ENCODE measurements at regions not wholly inside any gene's neighbourhood (a gene's known extent, or its start where the extent isn't known, plus 50 kb on each side); places are given as distances from the start of the nearest gene placed in this dataset.

DNA sequence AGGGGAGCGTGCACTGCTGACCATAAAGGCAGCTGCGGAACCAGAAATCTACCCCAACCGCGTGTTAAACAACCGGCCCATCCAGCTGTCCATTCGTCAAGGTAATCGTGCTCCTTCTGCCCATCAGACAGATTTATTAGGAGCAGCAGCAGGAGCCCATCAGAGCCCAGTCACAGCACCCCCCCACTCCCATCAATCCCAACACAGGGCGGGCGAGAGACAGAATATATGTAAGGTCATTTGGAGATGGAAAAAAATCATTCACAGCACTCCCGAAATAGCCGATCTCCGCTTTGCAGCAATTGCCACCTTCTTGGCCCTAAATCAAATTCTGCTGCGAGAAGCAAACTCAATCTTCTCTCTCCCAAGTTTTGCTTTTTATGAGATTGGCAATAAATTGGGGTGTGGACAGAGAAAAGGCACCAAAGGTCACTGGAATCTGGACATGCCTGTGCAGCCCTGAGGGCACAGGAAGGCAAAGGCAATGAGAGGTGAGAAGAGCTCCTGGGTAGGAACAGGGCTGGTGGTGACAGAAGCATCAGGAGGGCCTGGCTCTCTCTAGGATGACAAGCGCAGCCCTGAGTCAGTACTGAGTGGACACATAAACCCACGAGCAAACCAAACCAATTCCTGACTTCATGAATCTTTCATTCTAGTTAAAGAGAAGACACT lies 145.0 kb upstream of the ZMIZ1 start:
- no peak for DNase-seq (ENCODE audit: low spot score)

DNA sequence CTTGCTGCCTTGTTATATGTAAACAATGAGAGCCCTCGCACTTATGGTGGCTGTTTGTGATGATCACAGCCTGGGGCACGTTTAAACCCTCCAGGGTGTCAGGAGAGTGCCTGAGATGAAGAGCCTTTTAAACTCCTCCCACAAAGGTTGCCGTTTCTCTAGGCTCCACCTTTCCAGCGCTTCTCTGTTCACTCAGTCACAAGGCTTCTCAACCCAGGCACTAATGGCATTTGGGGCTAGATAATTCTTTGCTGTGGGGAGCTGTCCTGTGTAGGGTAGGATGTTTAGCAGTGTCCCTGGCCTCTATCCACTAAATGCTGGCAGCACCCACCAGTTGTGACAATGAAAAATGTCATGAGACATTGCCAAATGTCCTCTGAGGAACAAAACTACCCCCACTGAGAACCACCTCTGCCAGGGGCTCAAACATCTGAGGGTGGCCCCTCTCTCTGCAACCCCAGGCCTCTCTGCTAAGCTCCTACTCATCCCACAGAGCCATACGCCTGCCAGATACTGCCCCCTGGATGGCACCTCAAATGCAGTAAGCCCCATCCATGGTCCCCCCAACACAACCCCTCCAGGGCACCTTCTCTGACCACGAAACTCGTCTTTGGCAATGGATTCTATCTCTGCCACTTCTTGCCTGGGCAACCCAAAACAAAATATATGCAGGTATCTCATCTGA lies 144.3 kb upstream of the ZMIZ1 start:
- DNase-seq (ENCODE audit: low spot score): no peak

- no peak for DNase-seq (ENCODE audit: low spot score)
These were observed 143.5 kb upstream of the ZMIZ1 start for GRCh38 chr10:78925275-78925674.

DNA sequence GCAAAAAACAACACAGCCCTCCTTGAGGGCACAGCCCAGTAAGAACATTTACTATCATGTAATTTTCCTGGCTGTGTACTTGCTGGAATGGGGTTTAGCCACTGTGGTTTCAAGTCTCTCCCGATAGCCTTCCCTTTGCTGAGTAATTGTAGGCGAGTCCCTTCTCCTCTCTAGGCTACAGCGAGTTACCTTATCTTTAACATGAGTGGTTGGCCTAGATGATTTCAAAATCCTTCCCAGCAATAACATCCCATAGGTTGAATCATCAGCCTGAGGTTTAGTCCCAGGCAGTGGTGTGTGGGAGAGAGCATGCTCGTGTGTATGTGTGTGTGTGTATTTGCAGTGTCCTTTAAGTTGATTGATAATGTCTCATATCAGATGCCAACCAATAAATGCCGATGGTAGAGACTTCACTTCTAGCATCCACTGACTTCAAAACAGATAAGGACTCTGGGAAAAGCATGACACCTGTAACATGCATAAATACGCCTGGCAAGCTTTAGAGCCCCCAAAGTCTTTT lies 142.9 kb upstream of the ZMIZ1 start:
- DNase-seq (ENCODE audit: low spot score): no peak

- no peak for DNase-seq (ENCODE audit: low spot score)
These were observed 141.3 kb upstream of the ZMIZ1 start for GRCh38 chr10:78927257-78927995.

GRCh38 chr10:78928330-78928729 lies 140.4 kb upstream of the ZMIZ1 start:
- no peak for DNase-seq (ENCODE audit: low spot score)

- DNase-seq (ENCODE audit: low spot score): no peak
These were observed 139.2 kb upstream of the ZMIZ1 start for GRCh38 chr10:78929541-78929940.

DNA sequence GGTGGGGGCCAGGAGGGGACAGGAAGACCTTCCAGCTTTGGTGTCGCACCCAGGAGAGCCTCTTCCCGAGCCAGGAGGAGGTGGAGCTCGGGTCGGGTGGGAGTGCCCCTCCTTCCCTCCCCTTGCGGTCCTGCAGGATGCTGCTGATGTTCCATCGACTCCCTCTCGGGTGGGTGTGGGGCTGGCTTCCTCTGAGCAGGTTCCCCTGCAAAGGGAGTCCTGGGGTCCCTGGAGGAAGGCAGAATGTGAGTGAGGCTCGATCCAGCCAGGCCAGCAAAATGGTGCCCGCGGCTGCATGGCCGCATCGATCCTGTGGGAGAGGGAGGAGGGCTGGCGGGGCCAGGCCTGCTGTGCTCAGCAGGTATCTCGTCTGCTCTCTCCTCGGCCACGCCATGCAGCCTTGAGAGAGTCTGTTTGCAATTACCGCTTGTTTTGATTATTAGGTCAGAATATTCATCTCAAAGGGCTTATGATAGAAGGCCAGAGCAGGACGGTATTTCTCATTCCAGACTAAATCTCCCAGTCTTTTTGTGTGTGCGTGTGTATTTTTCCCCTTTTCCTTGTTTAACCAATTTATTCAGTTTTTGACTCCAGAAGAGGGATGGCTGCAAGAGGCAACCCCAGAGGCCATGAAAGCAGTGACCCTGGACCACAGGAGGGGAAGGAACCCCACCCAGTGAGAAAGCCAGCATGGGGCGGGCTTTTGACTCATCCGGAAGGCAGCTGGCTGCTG lies 137.3 kb upstream of the ZMIZ1 start:
- DNase-seq (ENCODE audit: low spot score): no peak

DNA sequence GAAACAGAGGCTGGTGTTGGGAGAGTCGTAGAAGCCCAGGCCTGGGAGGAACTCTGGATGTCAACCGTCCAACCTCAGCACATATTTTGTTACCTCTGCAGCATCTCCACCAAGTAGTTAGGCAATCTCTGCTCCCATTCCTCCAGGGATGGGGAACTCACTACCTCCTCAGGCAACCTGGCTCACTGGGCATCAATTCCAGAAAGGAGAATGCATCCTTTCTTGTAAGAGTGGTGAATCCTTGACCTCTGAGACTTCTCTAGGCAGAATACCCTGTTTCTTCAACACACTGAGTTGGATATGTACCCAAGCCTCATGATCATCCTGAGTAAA lies 136.7 kb upstream of the ZMIZ1 start:
- DNase-seq (ENCODE audit: low spot score): no peak

DNA sequence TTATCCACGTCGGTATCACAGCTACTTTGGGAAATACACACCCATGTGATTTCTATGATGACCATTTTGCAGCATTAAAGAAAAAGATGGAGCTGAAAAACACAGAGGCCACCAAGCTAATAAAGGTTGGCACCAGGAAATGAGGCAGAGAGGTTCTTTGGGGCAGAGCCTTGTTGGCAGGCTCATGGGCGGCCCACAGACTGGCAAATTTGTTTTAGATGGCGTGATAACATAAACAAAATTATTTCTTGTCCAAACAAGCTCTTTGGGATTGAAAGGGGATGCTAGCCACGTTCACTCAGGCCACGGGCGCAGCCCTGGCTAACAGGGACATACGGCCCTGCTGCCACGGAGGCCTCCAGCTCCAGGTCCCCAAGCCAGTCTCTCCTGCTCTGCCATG lies 135.9 kb upstream of the ZMIZ1 start:
- DNase-seq (ENCODE audit: low spot score): no peak

DNA sequence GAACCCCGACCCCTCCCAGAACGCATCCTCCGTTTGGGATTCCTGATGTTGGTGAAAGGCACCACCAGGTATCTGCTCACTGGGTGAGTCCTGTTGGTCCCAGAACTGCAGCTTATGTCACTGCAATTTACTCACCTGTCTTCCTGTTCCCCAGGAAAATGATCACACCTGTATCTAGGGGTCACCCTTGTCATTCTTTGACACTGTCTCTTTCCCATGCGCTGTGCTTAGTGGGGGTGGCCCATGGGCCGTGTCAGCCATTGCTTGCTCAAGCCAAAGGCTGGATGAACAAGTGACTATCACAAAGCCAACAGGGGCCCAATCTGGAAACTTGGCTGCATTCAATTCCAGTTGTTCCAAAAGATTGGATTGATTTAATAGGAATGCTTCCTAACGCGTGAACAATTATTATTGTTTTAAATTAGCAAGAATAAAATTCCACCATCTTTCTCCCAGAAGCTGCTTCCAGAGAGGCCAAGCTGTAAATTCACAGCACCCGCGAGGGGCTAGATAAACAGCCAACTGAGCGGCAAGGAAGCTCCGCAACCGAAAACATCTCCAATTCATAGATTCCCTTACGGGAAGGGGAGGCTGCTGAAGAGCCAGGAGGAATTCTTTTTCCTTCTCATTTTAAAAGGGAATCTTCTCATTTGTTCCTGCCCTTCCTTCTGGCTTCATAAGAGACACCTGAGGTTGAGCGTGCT lies 134.8 kb upstream of the ZMIZ1 start:
- DNase-seq (ENCODE audit: low spot score): no peak

DNA sequence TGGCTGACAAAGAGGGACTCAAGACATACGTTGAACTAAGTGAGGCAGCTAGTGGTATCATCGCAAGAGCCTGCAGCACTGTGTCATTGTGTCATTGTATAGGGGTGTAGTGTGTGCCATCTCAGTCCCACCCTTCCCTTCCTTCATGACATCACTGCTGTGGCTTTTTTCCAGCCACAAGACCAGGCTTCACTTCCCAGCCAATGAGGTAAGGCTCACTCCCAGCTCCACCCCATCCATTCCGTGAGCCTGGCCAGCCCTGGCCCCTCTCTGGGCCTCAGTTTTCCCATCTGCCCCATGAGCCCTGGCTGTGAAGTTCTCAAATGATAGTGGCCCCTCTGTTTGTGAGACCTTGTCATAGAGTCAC lies 134.3 kb upstream of the ZMIZ1 start:
- DNase-seq (ENCODE audit: low spot score): no peak

GRCh38 chr10:78934994-78935602 lies 133.7 kb upstream of the ZMIZ1 start:
- DNase-seq (ENCODE audit: low spot score): no peak

- no peak for DNase-seq (ENCODE audit: low spot score)
These were observed 132.9 kb upstream of the ZMIZ1 start for GRCh38 chr10:78935697-78936407.

DNA sequence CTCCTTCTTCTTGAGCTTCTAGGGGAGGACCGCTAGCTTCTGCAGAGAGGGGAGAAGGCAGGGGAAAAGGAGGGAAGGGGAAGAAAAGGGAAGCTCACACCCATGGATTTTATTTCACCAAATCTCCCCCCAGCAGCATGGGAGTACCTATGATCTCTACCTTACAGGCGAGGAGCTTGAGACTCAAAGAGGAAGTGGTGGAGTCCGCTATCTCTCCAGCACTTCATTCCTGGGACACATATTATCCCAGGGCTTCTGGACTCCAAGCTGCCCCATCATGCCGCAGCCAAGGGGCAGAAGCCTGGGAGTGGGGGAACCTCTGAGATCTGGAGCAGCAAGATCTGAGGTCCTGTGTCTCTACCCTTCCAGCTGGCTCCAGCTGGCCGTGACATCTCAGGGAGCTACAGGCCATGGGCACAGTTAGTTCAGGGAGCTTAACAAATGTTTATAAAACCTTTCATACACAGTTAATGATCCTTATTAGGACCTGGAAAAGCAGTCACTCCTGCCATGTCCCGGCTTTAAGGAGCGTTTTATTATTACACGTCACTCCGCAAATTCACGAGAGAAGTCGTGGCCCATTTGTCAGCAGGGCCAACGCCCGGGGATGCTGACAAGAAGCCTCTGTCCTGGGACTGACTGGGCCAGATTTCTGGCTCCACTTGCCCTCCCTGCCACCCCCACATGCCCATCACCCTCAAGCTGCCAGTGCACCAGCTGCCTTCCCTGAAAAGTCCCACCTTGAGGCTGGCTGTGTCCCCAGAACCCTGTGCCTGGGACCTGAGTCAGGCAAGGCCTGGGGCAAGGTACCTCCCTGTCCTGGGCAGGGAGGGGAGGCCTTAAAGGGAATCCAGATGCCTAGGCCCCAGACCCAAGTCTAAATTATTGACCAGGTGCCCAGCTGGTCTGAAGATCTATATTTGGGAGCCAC lies 132.1 kb upstream of the ZMIZ1 start:
- no peak for DNase-seq (ENCODE audit: low spot score)

GRCh38 chr10:78937393-78937792 lies 131.4 kb upstream of the ZMIZ1 start:
- DNase-seq (ENCODE audit: low spot score): no peak

GRCh38 chr10:78937800-78938694 lies 130.7 kb upstream of the ZMIZ1 start:
- no peak for DNase-seq (ENCODE audit: low spot score)

Measured in putamen (tissue), 1 donor.